ENCODE measurements at regions not wholly inside any gene's neighbourhood (a gene's known extent, or its start where the extent isn't known, plus 50 kb on each side); places are given as distances from the start of the nearest gene placed in this dataset.

- intact Hi-C loops (cut with DNase I), result no loop called here
- H3K36me3 ChIP-seq, result no peaks in the 10 kb centered on the region
- WGBS, 2 donors, result 8 to 10% methylated on average over 1 of the region's 1 CpG
- H3K27ac ChIP-seq, result peak overlapping the region; percentile 55 to 72 (median 59)
- H3K27me3 ChIP-seq, result no peaks in the 10 kb centered on the region
- DNase-seq, result peak; percentile 61 to 64
- H3K4me1 ChIP-seq, result peaks cover 18 to 24% of the 10 kb centered on the region in 2 donors
- no peak overlapping the region for H3K4me3 ChIP-seq (replicated peaks in 1 of 3)
- no peak for TF ChIP-seq POLR2A (IDR thresholded peaks at IDR 0.05)
- TF ChIP-seq, protein P1, sequence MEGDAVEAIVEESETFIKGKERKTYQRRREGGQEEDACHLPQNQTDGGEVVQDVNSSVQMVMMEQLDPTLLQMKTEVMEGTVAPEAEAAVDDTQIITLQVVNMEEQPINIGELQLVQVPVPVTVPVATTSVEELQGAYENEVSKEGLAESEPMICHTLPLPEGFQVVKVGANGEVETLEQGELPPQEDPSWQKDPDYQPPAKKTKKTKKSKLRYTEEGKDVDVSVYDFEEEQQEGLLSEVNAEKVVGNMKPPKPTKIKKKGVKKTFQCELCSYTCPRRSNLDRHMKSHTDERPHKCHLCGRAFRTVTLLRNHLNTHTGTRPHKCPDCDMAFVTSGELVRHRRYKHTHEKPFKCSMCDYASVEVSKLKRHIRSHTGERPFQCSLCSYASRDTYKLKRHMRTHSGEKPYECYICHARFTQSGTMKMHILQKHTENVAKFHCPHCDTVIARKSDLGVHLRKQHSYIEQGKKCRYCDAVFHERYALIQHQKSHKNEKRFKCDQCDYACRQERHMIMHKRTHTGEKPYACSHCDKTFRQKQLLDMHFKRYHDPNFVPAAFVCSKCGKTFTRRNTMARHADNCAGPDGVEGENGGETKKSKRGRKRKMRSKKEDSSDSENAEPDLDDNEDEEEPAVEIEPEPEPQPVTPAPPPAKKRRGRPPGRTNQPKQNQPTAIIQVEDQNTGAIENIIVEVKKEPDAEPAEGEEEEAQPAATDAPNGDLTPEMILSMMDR (IDR thresholded peaks at IDR 0.05), result no peak
- no peaks in the 10 kb centered on the region for H3K9me3 ChIP-seq
These were observed 103.5 kb upstream of the OR5AK2 start for GRCh38 chr11:56885177-56885576.

DNA sequence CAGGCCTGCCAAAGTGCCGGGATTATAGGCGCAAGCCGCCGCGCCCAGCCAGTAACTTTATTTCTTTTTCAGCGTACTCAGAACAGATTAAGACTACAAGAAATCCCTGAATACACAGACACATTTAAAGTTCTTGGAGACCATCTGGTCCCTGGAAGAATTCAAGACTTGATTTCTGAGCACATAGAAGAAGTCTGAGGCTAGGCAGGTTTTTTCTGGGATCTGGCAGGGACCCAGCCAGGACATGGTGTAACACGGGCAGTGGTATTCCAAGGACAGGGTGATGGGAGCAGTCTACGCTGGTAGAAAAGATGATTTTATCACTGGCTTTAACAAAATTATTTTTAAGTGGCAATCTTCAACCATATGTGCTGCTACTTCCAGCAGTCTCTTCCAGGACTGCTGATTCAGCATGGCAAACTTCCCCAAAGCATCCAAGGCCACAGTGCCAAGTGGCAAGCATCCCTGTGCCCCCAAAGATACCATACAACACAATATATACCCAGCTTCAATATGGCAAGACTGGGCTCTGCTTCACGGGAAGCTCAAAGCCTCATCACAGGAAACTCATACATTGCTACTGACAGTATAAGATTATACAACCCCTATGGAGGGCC, 105.2 kb upstream of the OR5AK2 start:
- 93 to 95% methylated on average over 9 of the region's 9 CpGs for WGBS, 2 donors
- no peak for DNase-seq
- H3K9me3 ChIP-seq, result no peaks in the 10 kb centered on the region
- no peaks in the 10 kb centered on the region for H3K27me3 ChIP-seq
- intact Hi-C loops (cut with DNase I), result no loop called here
- TF ChIP-seq, protein P1 (IDR thresholded peaks at IDR 0.05), result no peak
- no peak for TF ChIP-seq POLR2A (IDR thresholded peaks at IDR 0.05)
- H3K27ac ChIP-seq, result no peak overlapping the region
- H3K36me3 ChIP-seq, result no peaks in the 10 kb centered on the region
- H3K4me3 ChIP-seq (replicated peaks in 1 of 3), result no peak overlapping the region
- H3K4me1 ChIP-seq, result peaks cover 18 to 24% of the 10 kb centered on the region in 2 donors

DNA sequence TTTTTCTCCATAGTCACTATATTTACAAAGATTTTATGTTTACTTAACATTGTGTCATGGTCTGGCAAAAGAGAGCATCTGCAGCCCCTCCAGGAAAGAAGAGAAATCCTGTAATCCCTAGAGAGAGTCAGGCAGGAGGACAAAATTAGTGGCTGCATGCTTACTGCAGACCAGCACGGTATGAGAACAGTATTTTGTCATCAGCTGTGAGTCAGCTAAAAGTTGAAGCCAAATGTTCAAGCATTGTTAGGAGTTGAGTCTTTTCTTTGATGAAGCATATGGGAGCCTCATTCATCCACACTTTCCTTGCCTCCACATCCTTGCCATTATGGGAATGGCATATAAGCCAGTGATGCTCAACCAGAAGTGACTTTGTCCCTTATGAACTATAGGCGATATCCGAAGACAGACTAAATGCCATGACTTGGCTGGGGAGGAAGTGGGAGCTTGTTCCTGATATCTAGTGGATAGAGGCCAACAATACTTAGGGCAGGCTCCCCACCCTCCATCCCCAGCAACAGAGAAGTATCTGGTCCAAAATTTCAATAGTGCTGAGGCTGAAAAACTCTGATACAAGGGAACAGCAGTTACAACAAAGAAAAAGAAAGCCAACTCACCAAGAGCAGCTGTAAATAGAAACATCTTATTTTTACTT, 112.0 kb upstream of the OR5AK2 start:
- Histone ChIP-seq H3K27ac (no peak overlapping the region), H3K36me3 (no peaks in the 10 kb centered on the region), H3K4me3 (replicated peaks in 1 of 3) (no peak overlapping the region), H3K27me3 (no peaks in the 10 kb centered on the region), H3K4me1 (no peaks in the 10 kb centered on the region), H3K9me3 (no peaks in the 10 kb centered on the region)
- 66 to 71% methylated on average over 3 of the region's 3 CpGs for WGBS, 2 donors
- intact Hi-C loops (cut with DNase I), result no loop called here
- DNase-seq, result no peak
- TF ChIP-seq POLR2A (IDR thresholded peaks at IDR 0.05), result no peak
- TF ChIP-seq, protein P1 (IDR thresholded peaks at IDR 0.05), result no peak

DNA sequence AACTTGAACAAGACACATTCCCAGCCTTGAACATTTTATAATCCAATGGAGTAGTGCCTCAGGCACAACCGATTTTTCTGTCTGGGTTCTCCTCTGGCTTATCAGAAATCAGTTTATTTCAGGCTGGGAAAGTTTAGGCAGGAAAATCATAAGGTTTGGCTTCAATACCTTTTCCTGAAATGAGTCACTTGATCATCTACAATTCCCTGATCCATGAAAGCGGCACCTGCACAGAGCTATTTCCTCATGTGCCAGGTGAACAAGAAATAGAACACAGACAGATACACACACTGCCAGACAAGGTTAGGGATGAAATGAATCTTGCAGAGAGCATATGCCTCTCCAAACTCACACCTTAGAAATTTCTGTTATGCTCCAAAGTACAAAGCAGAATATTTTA, 106.7 kb upstream of the OR9G4 start:
- 75 to 76% methylated on average over 2 of the region's 2 CpGs for WGBS, 2 donors
- no peak overlapping the region for H3K27ac ChIP-seq
- intact Hi-C loops (cut with DNase I), result no loop called here
- H3K36me3 ChIP-seq, result no peaks in the 10 kb centered on the region
- H3K4me3 ChIP-seq (replicated peaks in 1 of 3), result no peak overlapping the region
- no peaks in the 10 kb centered on the region for H3K9me3 ChIP-seq
- no peaks in the 10 kb centered on the region for H3K4me1 ChIP-seq
- no peak for DNase-seq
- TF ChIP-seq, protein P1 (IDR thresholded peaks at IDR 0.05), result no peak
- TF ChIP-seq POLR2A (IDR thresholded peaks at IDR 0.05), result no peak
- no peaks in the 10 kb centered on the region for H3K27me3 ChIP-seq

GRCh38 chr11:56852131-56852530, 103.6 kb upstream of the OR9G4 start:
- H3K27me3 ChIP-seq, result no peaks in the 10 kb centered on the region
- 90 to 92% methylated on average over 1 of the region's 1 CpG for WGBS, 2 donors
- no peaks in the 10 kb centered on the region for H3K4me1 ChIP-seq
- no peak overlapping the region for H3K4me3 ChIP-seq (replicated peaks in 1 of 3)
- DNase-seq, result no peak
- H3K36me3 ChIP-seq, result no peaks in the 10 kb centered on the region
- TF ChIP-seq, protein P1 (IDR thresholded peaks at IDR 0.05), result no peak
- TF ChIP-seq POLR2A (IDR thresholded peaks at IDR 0.05), result no peak
- no peak overlapping the region for H3K27ac ChIP-seq
- intact Hi-C loops (cut with DNase I), result no loop called here
- no peaks in the 10 kb centered on the region for H3K9me3 ChIP-seq

Data from thyroid gland (tissue), 4 donors.